D341Med (cell line): ENCODE measurements at regions not wholly inside any gene's neighbourhood (a gene's known extent, or its start where the extent isn't known, plus 50 kb on each side); places are given as distances from the start of the nearest gene placed in this dataset.
"Not testable (repeated sequence)": the region's sequence is repeated elsewhere in the genome, so short reads cannot be mapped to it uniquely, and the experiment has no call there.

Experiments used
- DNase-seq: peaks from one replicate; pipeline ENCODE4 v3.0.0; 2012; ENCODE audit warnings: low spot score

DNA sequence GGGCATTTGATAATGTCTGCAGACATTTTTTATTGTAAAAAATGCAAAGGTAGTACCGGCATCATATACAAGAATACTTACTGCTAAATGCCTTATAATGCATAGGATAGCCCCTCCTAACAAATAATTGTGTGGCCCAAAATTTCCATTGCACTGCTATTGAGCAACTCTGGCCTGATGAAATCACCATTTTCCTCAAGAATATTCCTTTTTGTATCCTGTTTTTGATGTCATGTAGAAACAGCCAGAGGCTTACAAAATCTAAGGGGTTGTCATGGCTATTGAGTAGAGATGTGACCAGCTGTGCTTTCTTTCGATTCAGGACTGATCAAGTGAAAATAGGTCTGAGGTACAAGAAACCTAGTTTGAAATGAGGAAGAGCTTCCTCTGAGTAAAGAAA is 854.3 kb downstream of the KCNA4 start:
- DNase-seq, result no peak

DNA sequence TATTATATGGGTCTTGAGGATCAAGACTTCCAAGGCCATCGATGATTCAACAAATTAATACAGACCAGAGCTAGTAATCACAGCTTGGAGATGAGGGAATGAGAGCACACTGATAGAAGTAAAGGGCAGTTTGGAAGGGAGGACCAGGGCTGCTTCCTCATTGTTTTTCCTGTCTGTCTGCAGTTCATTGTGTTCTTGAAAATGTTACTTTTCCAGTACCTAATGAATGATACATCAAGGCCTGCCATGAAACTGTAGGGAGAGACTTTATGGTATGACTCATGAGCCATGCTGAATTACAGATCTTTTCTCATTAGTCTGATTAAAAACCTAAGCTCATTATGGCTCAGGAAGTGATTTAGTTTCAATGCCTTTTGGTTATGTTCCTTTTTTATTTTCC is 855.6 kb downstream of the KCNA4 start:
- DNase-seq, result peak; percentile 31

DNA sequence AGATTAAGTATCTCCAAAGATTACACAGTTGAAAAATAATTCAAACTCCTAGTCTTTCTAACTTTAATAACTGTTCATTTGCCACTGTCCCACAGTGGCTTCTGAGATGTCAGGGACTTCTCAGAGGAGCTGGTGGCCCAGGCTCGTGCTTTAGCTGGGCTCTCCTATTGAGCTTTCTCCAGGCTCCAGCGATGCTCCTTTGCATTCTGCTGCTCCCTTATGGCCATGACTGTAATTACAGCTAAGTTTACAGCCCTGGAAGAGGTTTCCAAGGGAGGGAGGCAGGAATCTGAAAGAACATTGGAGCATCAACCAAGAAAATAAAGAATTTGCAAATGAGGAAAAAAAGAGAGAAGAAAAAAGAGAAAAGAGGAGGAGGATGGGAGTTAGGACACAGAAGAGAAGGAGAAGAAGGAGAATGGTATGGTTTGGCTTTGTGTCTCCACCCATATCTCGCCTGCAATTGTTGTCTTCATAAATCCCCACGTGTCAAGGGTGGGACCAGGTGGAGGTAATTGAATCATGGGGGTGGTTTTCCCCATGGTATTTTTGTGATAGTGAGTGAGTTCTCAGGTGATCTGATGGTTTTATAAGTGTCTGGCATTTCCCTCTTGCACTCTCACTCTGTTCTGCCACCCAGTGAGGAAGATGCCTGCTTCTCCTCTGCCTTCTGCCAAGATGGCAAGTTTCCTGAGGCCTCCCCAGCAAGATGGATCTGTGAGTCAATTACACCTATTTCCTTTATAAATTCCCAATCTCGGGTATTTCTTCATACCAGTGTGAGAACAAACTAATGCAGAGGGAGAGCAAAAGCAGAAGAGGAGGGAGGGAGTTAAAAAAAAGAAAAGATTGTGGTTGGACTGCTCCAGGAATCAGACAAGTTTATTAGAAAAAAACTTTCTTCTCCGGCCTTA is 857.0 kb downstream of the KCNA4 start:
- DNase-seq, result peak; percentile 76

DNA sequence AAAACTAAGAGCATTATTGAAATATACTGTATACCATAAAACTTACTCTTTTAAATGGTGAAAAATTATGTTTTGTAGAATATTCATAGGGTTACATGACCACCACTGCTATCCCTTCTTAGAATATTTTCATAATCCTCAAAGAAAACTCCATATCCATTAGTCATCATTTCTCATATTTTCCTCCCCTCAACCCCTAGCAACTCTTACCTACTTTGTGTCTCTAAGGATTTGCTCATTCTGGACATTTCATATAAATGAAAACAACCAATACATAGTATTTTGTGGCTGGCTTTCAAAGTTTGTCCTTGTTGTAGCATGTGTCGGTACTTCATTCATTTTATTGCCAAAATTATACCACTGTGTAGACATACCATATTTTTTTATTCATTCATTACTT is 863.8 kb downstream of the KCNA4 start:
- DNase-seq, result no peak

DNA sequence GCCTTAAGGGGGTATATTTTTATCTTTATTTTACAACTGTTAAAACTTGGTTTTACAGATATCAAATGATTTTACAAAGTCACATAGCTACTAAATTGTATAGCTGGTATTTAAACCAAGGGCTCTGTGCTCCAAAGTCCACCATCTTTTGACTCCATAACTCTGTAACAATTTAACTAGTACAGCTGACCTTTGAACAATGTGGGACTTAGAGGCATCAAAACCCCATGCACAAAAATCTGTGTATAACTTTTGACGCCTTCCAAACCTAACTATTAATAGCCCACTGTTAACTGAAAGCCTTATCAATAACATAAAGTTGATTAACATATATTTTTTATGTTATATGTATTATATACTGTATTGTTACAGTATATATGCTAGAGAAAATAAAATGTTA is 874.3 kb downstream of the KCNA4 start:
- not testable (repeated sequence) for DNase-seq

DNA sequence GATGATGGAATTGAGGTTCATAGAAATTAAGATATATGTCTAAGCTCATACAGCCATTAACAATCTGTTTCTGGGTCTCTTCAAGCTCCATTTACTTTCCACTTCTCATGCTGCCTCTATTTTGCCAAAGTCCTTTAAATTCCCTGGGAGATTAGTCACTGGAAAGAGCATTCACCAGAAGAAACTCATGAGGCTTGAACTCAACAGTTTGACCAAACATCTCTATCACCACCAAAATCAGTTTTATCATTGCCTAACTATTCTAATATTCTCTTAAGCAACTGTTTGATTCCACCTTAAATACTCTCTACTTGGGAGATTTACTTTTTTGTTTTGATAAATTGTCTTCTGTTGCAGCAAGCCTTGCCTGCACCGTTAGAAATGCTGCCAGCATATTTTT is 881.3 kb downstream of the KCNA4 start:
- no peak for DNase-seq

DNA sequence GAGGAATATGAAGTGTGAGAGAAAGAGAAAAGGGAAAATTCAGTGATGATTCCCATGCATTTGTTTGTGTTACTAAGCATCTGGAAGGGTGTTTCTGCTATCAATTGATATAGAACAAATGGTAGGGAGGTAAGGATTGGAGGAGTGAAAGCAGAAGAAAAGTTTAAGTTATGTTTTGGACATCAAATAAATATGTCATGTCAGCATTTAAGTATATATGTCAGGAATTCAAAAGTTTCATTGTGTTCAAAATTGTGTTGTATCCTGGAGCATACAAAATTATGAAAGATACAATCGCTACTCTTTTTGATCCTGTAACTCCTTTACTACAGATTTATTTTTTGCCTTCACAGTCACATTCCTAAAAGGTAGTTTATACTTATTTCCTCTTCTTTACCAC is 885.8 kb downstream of the KCNA4 start:
- no peak for DNase-seq

DNA sequence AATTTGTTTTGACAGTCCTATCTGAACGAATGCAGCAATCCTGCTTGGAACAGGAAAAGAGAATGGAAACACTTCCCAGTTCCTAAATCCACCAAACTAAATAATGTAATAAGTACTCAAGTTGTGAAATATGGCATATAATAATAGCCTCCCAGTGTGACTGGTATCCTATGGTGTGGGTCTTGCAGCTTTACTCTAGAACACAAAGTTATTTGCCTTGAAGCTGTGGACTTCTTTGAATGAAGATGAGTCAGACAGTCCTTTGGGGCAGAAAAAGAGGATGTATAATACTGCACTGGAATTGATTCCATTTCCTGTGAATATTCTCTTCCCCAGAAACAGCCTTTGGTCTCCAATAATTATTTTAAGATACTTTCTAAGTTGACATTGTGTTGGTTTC is 887.0 kb downstream of the KCNA4 start:
- DNase-seq, result no peak

DNA sequence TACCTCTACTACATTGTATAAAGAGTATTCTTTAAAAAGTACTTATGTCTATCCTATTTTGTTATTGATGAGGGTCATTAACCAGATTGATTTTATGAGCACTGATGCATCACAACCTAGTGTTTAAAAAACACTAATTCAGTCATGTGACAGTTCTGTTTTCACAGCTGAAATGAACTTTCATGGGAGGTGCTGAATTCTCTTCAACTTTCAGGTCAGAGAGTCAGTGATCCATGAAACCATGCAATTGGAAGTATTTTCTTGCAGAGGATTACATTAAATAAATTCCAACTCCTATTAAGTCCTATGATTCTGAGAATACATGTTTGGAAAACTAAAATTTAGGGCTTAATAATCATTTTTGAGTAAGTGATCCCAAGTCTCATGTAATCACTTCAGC is 889.4 kb downstream of the KCNA4 start:
- DNase-seq, result no peak

DNA sequence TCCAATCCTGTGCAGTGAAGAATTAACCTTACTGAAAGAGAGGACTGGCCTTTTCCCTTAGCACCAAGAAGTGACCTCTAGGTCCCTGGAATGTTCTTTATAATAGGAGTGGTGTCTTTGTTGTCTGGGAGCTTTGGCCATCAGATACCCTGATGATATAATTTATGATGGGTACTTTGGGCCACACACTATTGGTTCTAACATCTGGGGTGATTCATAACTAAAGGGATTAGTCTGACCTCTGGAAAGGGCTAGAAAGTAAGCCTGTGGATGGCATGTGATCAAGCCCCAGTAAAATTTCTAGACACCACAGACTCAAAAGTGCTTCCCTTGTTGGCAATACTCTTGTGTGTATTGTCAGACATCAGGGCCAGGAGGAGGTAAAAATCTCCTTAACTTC is 891.2 kb downstream of the KCNA4 start:
- no peak for DNase-seq

DNA sequence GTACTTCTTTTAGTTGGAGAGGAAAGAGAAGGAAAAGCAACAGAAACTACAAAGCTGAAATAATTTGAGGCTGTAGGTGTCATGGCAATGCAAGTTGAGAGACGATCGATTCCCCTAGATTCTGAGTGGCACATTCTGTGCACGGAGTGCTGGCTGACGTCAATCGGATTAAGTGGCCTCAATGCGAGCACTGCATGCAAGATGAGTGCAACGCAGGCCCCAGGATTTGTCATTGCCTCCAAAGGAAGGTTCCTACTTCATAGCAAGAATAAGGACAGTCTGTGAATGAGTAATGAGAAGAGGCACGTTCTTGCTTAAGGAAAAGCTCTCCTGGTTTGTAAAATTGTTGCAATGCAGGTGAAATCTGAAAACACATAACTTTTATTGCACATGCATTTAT is 892.4 kb downstream of the KCNA4 start:
- peak; percentile 31 for DNase-seq

DNA sequence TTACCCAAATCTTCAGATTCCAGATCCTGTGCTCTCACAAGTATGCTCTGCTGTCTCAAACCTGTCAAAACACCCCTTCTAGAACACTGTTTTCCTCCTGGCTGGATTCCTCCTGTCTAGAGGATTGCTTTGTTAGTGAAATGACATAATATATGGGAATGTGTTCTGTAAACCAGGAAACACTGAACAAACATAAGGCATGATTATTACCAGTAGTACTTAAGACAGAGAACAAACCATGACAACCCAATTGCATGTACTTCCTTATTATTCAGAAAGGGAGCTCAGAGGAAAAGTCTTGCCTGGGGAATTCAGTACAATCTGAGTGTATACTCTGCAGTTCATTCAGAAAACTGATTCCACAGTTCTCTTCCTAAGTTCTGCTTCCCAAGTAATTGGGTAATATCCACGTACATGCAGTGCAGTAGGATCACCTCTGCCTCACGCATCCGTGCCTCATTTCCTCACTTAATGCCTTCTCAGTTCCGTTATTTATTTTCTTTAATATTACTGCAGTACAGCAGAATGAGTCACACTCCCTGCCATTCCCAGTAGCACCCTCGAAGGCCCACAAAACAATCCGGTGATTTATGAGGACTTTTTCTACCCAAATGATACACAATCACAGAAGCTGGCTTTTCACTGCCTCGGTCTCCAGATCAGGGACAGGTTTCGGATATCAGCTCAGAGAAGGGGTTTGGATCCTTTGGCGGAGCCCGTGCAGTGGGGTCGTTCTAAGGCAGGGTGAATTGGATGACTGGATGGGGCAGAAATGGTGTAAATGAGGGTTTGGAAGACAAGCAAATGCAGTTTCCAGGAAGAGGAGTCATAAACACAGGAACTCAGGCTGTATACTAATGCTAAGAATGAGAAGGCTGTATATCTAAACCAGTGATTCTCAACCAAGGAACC is 896.9 kb downstream of the KCNA4 start:
- no peak for DNase-seq

DNA sequence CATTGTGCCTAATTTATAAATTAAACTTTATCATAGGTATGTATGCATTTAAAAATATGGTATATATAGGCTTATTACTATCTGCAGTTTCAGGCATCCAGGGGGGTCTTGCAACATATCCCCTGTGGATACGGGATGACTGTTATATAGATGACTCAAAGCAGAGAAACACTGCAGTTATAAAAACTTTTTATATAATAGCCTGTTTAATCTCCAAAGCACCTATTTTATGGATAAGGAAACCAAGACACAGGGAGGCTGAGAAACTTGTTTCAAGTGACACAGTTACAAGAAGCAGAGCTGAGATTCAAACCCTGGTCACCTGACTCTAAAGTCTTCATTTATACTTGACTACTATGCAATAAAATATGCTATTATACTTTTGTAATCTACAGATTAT is 897.7 kb downstream of the KCNA4 start:
- no peak for DNase-seq

DNA sequence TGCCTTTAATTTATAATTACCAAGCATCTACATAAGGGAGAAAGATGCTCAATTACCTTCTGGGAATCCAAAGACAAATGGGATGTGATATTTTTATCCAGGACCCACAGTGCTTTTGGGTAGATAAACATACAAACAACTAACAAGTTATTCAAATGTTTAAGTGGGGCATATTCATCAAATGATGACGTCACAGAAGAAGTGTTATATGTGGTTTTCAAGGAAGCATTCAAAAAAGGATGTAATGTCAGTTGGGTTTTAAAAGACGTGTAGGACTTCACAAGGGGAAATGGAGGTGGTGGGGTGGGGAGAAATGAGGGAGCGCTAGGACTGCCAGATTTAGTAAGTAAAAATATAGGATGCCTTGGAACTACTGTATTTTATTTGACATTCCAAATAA is 915.9 kb downstream of the KCNA4 start:
- DNase-seq, result no peak

DNA sequence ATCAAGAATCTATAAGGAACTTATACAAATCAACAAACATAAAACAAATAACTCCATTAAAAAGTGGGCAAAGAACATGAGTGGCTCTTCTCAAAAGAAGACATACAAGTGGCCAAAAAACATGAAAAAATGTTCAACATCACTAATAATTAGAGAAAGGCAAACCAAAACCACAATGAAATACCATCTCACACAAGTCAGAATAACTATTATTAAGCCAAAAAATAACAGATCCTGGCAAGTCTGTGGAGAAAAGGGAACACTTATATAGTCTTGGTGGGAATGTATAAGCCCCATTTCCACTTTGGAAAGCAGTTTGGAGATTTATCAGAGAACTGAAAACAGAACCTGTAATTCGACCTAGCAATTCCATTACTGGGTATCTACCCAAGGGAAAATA is 921.0 kb downstream of the KCNA4 start:
- no peak for DNase-seq

DNA sequence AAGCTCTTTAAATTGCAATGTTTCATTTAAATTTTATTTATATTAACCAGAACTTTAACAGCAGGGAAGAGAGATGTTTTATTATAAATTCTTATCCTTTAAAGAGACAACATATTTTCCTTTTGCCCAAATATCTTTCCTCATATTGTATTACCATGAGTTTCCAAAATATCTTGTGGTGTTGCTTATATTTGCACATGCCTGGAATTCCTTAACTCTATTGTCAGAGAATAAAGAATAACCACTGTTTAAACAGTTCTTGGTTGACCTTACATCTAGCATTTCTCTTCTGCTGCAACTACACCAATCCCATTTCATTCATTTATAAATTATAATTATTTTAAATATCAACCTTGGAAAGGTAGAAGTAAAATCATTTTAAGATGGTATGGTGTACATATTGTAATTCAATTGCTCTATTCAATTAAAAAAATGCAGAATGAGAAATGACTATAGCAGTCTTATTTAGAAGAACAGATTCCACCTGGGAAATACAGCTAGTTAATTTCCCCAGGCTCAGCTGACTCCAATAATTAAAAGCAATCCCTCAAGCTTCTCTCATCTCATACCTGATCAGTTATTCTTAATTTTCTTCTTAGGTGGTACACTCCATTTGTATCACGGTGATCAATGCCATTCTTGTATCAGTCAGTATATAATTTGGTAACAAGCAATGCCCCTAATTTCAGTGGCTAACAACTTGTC is 923.3 kb downstream of the KCNA4 start:
- DNase-seq, result no peak

DNA sequence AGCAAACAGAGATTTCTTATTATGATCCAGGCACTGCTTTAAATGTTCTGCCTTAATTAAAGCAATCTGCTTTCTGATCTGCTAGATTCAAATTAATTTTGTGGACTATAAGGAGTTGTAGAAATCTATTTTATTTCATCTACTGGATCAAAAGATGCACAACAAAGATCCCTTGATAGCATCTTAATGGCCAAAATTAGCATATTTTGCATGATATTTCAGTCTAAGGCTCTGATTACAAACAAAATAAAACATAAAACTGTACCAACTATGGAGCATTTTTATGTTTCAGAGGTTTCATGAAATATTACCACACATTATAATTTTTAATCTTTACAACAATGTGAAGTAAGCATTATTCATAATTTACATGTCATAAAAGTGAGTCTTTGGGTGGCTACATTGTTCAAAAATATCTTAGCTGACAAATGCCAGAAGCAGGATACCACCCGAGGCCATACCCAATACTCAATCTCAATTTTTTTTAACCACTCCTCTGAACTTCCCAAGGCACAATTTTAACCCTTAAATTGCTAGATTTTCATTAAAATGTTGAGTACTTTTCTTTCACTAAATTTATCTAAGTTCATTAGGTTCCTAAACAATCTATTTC is 929.5 kb downstream of the KCNA4 start:
- DNase-seq, result no peak

DNA sequence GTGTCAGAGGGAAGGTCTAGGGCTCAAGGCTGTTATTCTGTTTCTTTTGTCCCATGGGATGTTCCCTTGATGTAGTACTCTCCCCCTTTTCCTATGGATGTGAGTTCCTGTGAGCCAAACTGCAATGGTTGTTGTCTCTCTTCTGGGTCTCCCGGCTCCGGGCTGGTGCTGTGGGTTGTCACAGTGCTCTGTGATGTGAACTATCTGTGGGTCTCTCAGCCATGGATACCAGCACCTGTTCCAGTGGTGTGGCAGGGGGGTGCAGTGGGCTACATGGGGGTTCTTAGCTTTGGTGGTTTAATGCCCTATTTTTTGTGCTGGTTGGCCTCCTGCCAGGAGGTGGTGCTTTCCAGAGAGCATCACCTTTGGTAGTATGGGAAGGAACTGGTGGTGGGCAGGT is 941.1 kb downstream of the KCNA4 start:
- no peak for DNase-seq

DNA sequence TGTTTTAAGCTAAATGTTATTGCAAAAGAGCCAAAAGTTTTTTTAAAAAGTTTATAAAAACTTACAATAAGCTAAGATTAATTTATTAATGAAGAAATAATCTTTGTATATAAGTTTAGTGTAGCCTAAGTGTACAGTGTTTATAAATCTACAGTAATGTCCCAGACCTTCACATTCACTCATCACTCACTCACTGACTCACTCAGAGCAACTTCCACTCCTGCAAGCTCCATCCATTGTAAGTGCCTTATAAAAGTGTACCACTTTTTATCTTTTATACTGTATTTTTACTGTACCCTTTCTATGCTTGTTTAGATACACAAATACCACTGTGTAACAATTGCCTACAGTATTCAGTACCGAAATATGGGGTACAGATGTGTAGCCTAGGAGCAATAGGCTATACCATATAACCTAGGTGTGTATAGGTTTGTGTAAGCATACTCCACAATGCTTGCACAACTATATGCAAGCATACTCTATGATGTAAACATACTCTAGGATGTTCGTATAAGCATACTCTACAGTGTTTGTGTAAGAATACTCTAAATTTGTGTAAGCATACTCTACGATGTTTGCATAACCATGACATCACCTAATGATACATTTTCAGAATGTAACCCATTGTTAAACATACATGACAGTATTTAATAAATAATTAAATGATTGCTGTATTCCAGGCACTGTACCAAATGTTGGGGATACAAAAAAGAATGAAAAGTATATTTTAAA is 953.0 kb downstream of the KCNA4 start:
- DNase-seq, result no peak

DNA sequence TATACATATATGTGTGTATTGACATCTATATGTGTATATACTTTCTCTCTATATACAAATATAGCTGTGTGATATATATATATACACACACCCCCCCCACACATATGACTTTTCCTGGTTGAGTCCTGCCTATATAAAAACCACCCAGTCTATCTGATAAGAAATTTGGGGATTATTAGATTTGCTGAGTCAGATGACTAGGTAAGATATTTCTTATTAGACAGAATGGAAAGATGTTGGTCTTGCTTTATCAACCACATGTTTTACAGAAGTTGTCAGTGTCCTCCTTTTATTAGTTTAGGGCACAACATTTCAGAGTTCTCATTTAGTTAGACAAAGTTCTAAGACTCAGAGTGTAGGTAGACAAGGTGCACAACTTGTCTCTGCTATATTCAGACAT is 953.3 kb downstream of the METTL15 start:
- DNase-seq, result no peak

DNA sequence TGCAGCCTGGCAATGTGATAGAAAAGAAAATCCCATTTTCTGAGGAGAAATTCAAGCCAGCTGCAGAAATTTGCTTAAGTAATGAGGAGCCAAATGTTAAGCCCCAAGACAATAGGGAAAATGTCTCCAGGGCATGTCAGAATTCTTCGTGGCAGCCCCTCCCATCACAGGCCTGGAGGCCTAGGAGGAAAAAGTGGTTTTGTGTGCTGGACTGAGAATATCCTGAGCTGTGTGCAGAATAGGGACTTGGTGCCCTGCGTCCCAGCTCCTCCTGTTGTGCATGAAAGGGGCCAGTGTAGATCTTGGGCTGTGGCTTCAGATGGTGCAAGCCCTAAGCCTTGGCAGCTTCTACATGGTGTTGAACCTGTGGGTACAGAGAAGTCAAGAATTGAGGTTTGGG is 948.3 kb downstream of the METTL15 start:
- not testable (repeated sequence) for DNase-seq
